Breast epithelium (tissue), 3 donors: ENCODE measurements at regions not wholly inside any gene's neighbourhood (a gene's known extent, or its start where the extent isn't known, plus 50 kb on each side); places are given as distances from the start of the nearest gene placed in this dataset.

ENCODE experiments used
- CTCF ChIP-seq, 3 donors: fragments of 450-650 bp; IDR thresholded peaks; one replicate each; pipeline ENCODE4 v1.5.1; 2016 to 2017; ENCODE audit warnings: antibody characterized with exemption in 3 of 3, mild to moderate bottlenecking in 3 of 3, moderate library complexity in 3 of 3
- POLR2A ChIP-seq: fragments of 450-650 bp; IDR thresholded peaks from one replicate; pipeline ENCODE4 v1.6.1; 2016; ENCODE audit warnings: antibody characterized with exemption, mild to moderate bottlenecking, moderate library complexity
- POLR2AphosphoS5 ChIP-seq, 3 donors: sonication (generic); formaldehyde crosslinking; IDR thresholded peaks; one replicate each; pipeline ENCODE4 v1.6.1; 2017; ENCODE audit warnings: antibody characterized with exemption in 3 of 3

- TF ChIP-seq CTCF (IDR thresholded peaks at IDR 0.05) (no peak), POLR2A (no peak), POLR2AphosphoS5 (IDR thresholded peaks at IDR 0.05) (no peak)
Measured at GRCh38 chr16:79712276-79712675, 111.7 kb upstream of the MAF start.
